GM06990 (cell line): ENCODE measurements at regions not wholly inside any gene's neighbourhood (a gene's known extent, or its start where the extent isn't known, plus 50 kb on each side); places are given as distances from the start of the nearest gene placed in this dataset.

ENCODE experiments used
- DNase-seq: peaks from one replicate; pipeline ENCODE4 v3.0.0-alpha.2; 2011; ENCODE audit not compliant: insufficient read length; ENCODE audit errors: extremely low read depth
- H3K27me3 ChIP-seq: replicated peaks from 2 replicates; pipeline ENCODE4 v1.6.0; 2011; ENCODE audit warnings: low read length; ENCODE audit not compliant: control insufficient read depth, insufficient read depth
- H3K36me3 ChIP-seq: 2 replicates; pipeline ENCODE4 v1.5.1; 2011; ENCODE audit warnings: low read length; ENCODE audit not compliant: control insufficient read depth, insufficient read depth
- H3K4me3 ChIP-seq: replicated peaks from 2 replicates; pipeline ENCODE4 v1.5.1; 2011; ENCODE audit warnings: low read depth, mild to moderate bottlenecking, control low read depth, low read length
- CTCF ChIP-seq: IDR thresholded peaks from 2 replicates; pipeline ENCODE4 v1.5.1; 2011; ENCODE audit warnings: low read length, control low read depth, mild to moderate bottlenecking, inconsistent platforms; ENCODE audit not compliant: insufficient read depth, poor library complexity, severe bottlenecking

GRCh38 chr1:108027389-108027788 lies 62.4 kb upstream of the VAV3 start:
- Histone ChIP-seq H3K27me3 (no peaks in the 10 kb centered on the region; the same call in 1 of the 2 replicates), H3K4me3 (no peak overlapping the region), H3K36me3 (no peaks in the 10 kb centered on the region)
- TF ChIP-seq CTCF: no peak
- no peak for DNase-seq

DNA sequence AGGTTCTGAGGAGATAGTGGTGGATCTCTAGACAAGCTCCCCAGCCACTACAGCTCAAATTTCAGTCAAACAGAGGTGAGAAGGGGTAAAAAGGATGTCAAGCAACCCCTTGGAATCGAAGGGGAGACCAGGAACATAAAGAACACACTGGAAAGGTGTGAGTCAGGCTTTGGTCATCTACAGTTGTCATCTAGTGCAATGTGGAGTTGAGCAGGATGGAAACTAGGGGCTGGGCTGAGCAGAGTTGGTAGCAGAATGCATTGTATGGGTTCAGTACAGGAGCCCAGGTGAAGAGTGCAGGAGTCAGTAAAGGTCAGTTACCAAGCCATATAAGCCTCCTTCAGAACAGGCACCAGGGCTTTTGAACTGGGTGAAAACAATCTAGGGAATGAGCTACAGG lies 52.7 kb upstream of the VAV3 start:
- Histone ChIP-seq H3K36me3 (no peaks in the 10 kb centered on the region), H3K27me3 (no peaks in the 10 kb centered on the region; the same call in none of the 2 replicates), H3K4me3 (no peak overlapping the region)
- no peak for TF ChIP-seq CTCF
- no peak for DNase-seq

- Histone ChIP-seq H3K36me3 (no peaks in the 10 kb centered on the region), H3K4me3 (no peak overlapping the region), H3K27me3 (no peaks in the 10 kb centered on the region; the same call in none of the 2 replicates)
- TF ChIP-seq CTCF: no peak
- peak; percentile 35 for DNase-seq
Observed at GRCh38 chr1:108016451-108016920, 51.5 kb upstream of the VAV3 start.
